ENCODE measurements at regions not wholly inside any gene's neighbourhood (a gene's known extent, or its start where the extent isn't known, plus 50 kb on each side); places are given as distances from the start of the nearest gene placed in this dataset.

GRCh38 chr11:15484398-15484797, 369.7 kb downstream of the INSC start:
- H3K36me3 ChIP-seq, result no peaks in the 10 kb centered on the region
- H3K27me3 ChIP-seq, result peaks cover 0 to 18% (median 5%) of the 10 kb centered on the region in 7 donors
- intact Hi-C loops (cut with DNase I), result no loop called here
- ATAC-seq (no peak), DNase-seq (no peak)
- 64 to 67% methylated on average over 2 of the region's 2 CpGs for WGBS, 2 donors
- no peak for TF ChIP-seq CTCF (IDR thresholded peaks at IDR 0.05)
- H3K9me3 ChIP-seq, result no peaks in the 10 kb centered on the region
- H3K4me1 ChIP-seq, result no peaks in the 10 kb centered on the region
- no peak overlapping the region for H3K4me3 ChIP-seq
- no peak overlapping the region for H3K27ac ChIP-seq

- DNase-seq, result no peak
- Histone ChIP-seq H3K36me3 (no peaks in the 10 kb centered on the region), H3K9me3 (no peaks in the 10 kb centered on the region), H3K4me3 (no peak overlapping the region), H3K4me1 (no peaks in the 10 kb centered on the region), H3K27ac (no peak overlapping the region), H3K27me3 (peaks cover 0 to 18% (median 4%) of the 10 kb centered on the region in 7 donors)
- intact Hi-C loops (cut with DNase I), result no loop called here
- no peak for TF ChIP-seq CTCF (IDR thresholded peaks at IDR 0.05)
- no peak for ATAC-seq
- 63 to 87% methylated on average over 2 of the region's 2 CpGs for WGBS, 2 donors
Observed at GRCh38 chr11:15485432-15485831, 370.7 kb downstream of the INSC start.

- Histone ChIP-seq H3K27me3 (peaks cover 0 to 4% (median 0%) of the 10 kb centered on the region in 7 donors), H3K4me3 (no peak overlapping the region), H3K36me3 (no peaks in the 10 kb centered on the region), H3K4me1 (no peaks in the 10 kb centered on the region), H3K9me3 (no peaks in the 10 kb centered on the region), H3K27ac (no peak overlapping the region)
- TF ChIP-seq CTCF (IDR thresholded peaks at IDR 0.05), result no peak
- DNase-seq (no peak), ATAC-seq (no peak)
- intact Hi-C loops (cut with DNase I), result no loop called here
Observed at GRCh38 chr11:15489281-15489680, 374.6 kb downstream of the INSC start.

GRCh38 chr11:15490535-15490934, 375.8 kb downstream of the INSC start:
- no peaks in the 10 kb centered on the region for H3K9me3 ChIP-seq
- H3K27ac ChIP-seq, result no peak overlapping the region
- intact Hi-C loops (cut with DNase I), result no loop called here
- no peak for ATAC-seq
- no peak for DNase-seq
- H3K27me3 ChIP-seq, result peaks cover 0 to 4% (median 0%) of the 10 kb centered on the region in 7 donors
- 88 to 96% methylated on average over 1 of the region's 1 CpG for WGBS, 2 donors
- H3K4me1 ChIP-seq, result no peaks in the 10 kb centered on the region
- TF ChIP-seq CTCF (IDR thresholded peaks at IDR 0.05), result no peak
- H3K4me3 ChIP-seq, result no peak overlapping the region
- no peaks in the 10 kb centered on the region for H3K36me3 ChIP-seq

- 77 to 86% methylated on average over 2 of the region's 2 CpGs for WGBS, 2 donors
- ATAC-seq, result no peak
- TF ChIP-seq CTCF (IDR thresholded peaks at IDR 0.05), result no peak
- no peak overlapping the region for H3K27ac ChIP-seq
- intact Hi-C loops (cut with DNase I), result no loop called here
- H3K4me1 ChIP-seq, result no peaks in the 10 kb centered on the region
- no peak for DNase-seq
- no peak overlapping the region for H3K4me3 ChIP-seq
- H3K27me3 ChIP-seq, result peaks cover 0 to 4% (median 0%) of the 10 kb centered on the region in 7 donors
- H3K36me3 ChIP-seq, result no peaks in the 10 kb centered on the region
- no peaks in the 10 kb centered on the region for H3K9me3 ChIP-seq
Observed at GRCh38 chr11:15493066-15493465, 378.3 kb downstream of the INSC start.

Data from heart right ventricle (tissue), 16 donors.